CD4-positive, alpha-beta T cell (primary cell): ENCODE measurements at regions not wholly inside any gene's neighbourhood (a gene's known extent, or its start where the extent isn't known, plus 50 kb on each side); places are given as distances from the start of the nearest gene placed in this dataset.

ENCODE experiments used
- ATAC-seq: fragments of 200-7000 bp; cut with Tn5 transposase; one replicate; pipeline ENCODE4 v1.10.0; 2022; ENCODE audit warnings: mild to moderate bottlenecking; ENCODE audit not compliant: poor library complexity
- CTCF ChIA-PET: fragments of 350-600 bp; sonication (Branson Sonifier 250); formaldehyde crosslinking; loops from one replicate; lab custom pipeline; 2021; ENCODE audit warnings: antibody characterized with exemption, inconsistent platforms; lab: Charles Lee
- POLR2A ChIA-PET: fragments of 350-600 bp; sonication (Branson Sonifier 250); formaldehyde crosslinking; loops from one replicate; lab custom pipeline; 2021; ENCODE audit warnings: antibody characterized with exemption, inconsistent platforms; lab: Charles Lee
- DNase-seq, 14 experiments: peaks; one replicate each; pipeline ENCODE4 v3.0.0-alpha.2; 2013 to 2020; ENCODE audit warnings: mixed read lengths in 2 of 14
- H3K27ac ChIP-seq, 2 donors: one replicate each; pipeline versions ENCODE4 v1.5.1 to v1.7.0; 2013; ENCODE audit warnings: low read length in 2 of 2, low read depth in 1 of 2, mild to moderate bottlenecking in 1 of 2
- H3K27me3 ChIP-seq, 2 experiments: 1 replicate in 1 of 2; 2 replicates in 1 of 2; pipeline versions ENCODE4 v1.6.1 to v1.7.0; 2013; ENCODE audit warnings: low read length in 2 of 2, control low read depth in 1 of 2, mild to moderate bottlenecking in 1 of 2, moderate library complexity in 1 of 2; ENCODE audit not compliant: insufficient read depth in 2 of 2, control insufficient read depth in 1 of 2
- H3K36me3 ChIP-seq: one replicate; pipeline ENCODE4 v1.6.1; 2013; ENCODE audit warnings: low read length, control low read depth; ENCODE audit not compliant: insufficient read depth
- H3K4me1 ChIP-seq: one replicate; pipeline ENCODE4 v1.6.1; 2013; ENCODE audit warnings: low read length, control low read depth; ENCODE audit not compliant: insufficient read depth
- H3K4me3 ChIP-seq: one replicate; pipeline ENCODE4 v1.5.1; 2013; ENCODE audit warnings: mild to moderate bottlenecking, low read length, moderate library complexity
- H3K9me3 ChIP-seq, 2 experiments: 1 replicate in 1 of 2; 2 replicates in 1 of 2; pipeline versions ENCODE4 v1.6.1 to v1.7.0; 2013; ENCODE audit warnings: low read length in 2 of 2, mild to moderate bottlenecking in 2 of 2, control low read depth in 1 of 2, moderate library complexity in 1 of 2; ENCODE audit not compliant: control insufficient read depth in 1 of 2, insufficient read depth in 1 of 2
- H3K27ac Mint-ChIP-seq: one replicate; pipeline ENCODE4 v1.8.0; 2020; ENCODE audit warnings: mixed read lengths
- H3K27me3 Mint-ChIP-seq: one replicate; pipeline ENCODE4 v1.8.0; 2021; ENCODE audit warnings: mixed read lengths
- H3K36me3 Mint-ChIP-seq: one replicate; pipeline ENCODE4 v1.8.0; 2021; ENCODE audit warnings: low read depth, mixed read lengths
- H3K4me1 Mint-ChIP-seq: one replicate; pipeline ENCODE4 v1.8.0; 2021; ENCODE audit warnings: low read depth, mixed read lengths
- H3K4me3 Mint-ChIP-seq: one replicate; pipeline ENCODE4 v1.8.0; 2020; ENCODE audit warnings: mild to moderate bottlenecking, mixed read lengths
- H3K9me3 Mint-ChIP-seq: one replicate; pipeline ENCODE4 v1.8.0; 2020; ENCODE audit warnings: mixed read lengths
- CTCF ChIP-seq: fragments of 200-600 bp; IDR thresholded peaks from one replicate; pipeline ENCODE4 v1.8.0; 2022; ENCODE audit warnings: antibody characterized with exemption, mild to moderate bottlenecking
- intact Hi-C, 2 experiments: fragments of 100-400 bp; cut with DNase I in 1 of 2; cut with micrococcal nuclease in 1 of 2; formaldehyde crosslinking; loops; one replicate each; pipeline versions ENCODE4 v1.15.1 to v1.9.0; 2023 to 2025; cut with DNase I, micrococcal nuclease

- Mint-ChIP-seq H3K4me3 (no peak overlapping the region), H3K36me3 (no peaks in the 10 kb centered on the region), H3K9me3 (no peaks in the 10 kb centered on the region), H3K4me1 (peaks cover 28% of the 10 kb centered on the region), H3K27me3 (peaks cover 46% of the 10 kb centered on the region), H3K27ac (no peak overlapping the region)
- H3K4me1 ChIP-seq, result peaks cover 8% of the 10 kb centered on the region
- H3K36me3 ChIP-seq, result no peaks in the 10 kb centered on the region
- peaks cover 0 to 11% of the 10 kb centered on the region in 2 experiments for H3K27me3 ChIP-seq
- no peak for DNase-seq
- H3K27ac ChIP-seq, result no peak overlapping the region
- no peak for TF ChIP-seq CTCF
- no peak overlapping the region for H3K4me3 ChIP-seq
- intact Hi-C loops, result loop anchor here in 1 of 2 experiments (10.0 kb wide), 1 partner anchor 107 kb away; no protein-coding TSS in a partner anchor
- ATAC-seq, result no peak
- POLR2A ChIA-PET, result no interaction called here
- CTCF ChIA-PET, result no interaction called here
- H3K9me3 ChIP-seq, result no peaks in the 10 kb centered on the region
These were observed 113.1 kb upstream of the OSR1 start for GRCh38 chr2:19471491-19471890.

GRCh38 chr2:19465978-19466377 lies 107.6 kb upstream of the OSR1 start:
- no peak for DNase-seq
- no peak for ATAC-seq
- Histone ChIP-seq H3K4me3 (no peak overlapping the region), H3K9me3 (no peaks in the 10 kb centered on the region), H3K4me1 (no peaks in the 10 kb centered on the region), H3K27ac (no peak overlapping the region), H3K36me3 (no peaks in the 10 kb centered on the region), H3K27me3 (peaks cover 0 to 6% of the 10 kb centered on the region in 2 experiments)
- peaks cover 3% of the 10 kb centered on the region for H3K9me3 Mint-ChIP-seq
- no peak overlapping the region for H3K27ac Mint-ChIP-seq
- CTCF ChIA-PET, result no interaction called here
- no peak overlapping the region for H3K4me3 Mint-ChIP-seq
- POLR2A ChIA-PET, result no interaction called here
- H3K27me3 Mint-ChIP-seq, result peaks cover 25% of the 10 kb centered on the region
- no peak for TF ChIP-seq CTCF
- no peaks in the 10 kb centered on the region for H3K4me1 Mint-ChIP-seq
- intact Hi-C loops, result no loop called here
- H3K36me3 Mint-ChIP-seq, result no peaks in the 10 kb centered on the region

GRCh38 chr2:19462256-19462645 lies 103.8 kb upstream of the OSR1 start:
- no peak overlapping the region for H3K27ac ChIP-seq
- H3K4me1 ChIP-seq, result no peaks in the 10 kb centered on the region
- no peaks in the 10 kb centered on the region for H3K9me3 ChIP-seq
- ChIA-PET POLR2A (no interaction called here), CTCF (no interaction called here)
- no peaks in the 10 kb centered on the region for H3K36me3 ChIP-seq
- H3K4me1 Mint-ChIP-seq, result no peaks in the 10 kb centered on the region
- no peak overlapping the region for H3K27ac Mint-ChIP-seq
- ATAC-seq (no peak), DNase-seq (no peak)
- no peak overlapping the region for H3K4me3 ChIP-seq
- TF ChIP-seq CTCF, result no peak
- no peak overlapping the region for H3K4me3 Mint-ChIP-seq
- no peaks in the 10 kb centered on the region for H3K36me3 Mint-ChIP-seq
- no peaks in the 10 kb centered on the region for H3K27me3 ChIP-seq
- peaks cover 3% of the 10 kb centered on the region for H3K9me3 Mint-ChIP-seq
- H3K27me3 Mint-ChIP-seq, result peaks cover 22% of the 10 kb centered on the region
- intact Hi-C loops, result no loop called here
